Neural progenitor cell (in vitro differentiated cells): ENCODE measurements at regions not wholly inside any gene's neighbourhood (a gene's known extent, or its start where the extent isn't known, plus 50 kb on each side); places are given as distances from the start of the nearest gene placed in this dataset.

Experiments
- CTCF ChIP-seq: fragments of 200-600 bp; sonication (generic); IDR thresholded peaks from 2 replicates; pipeline ENCODE4 v1.5.1; 2017; ENCODE audit warnings: antibody characterized with exemption, mild to moderate bottlenecking
- EZH2phosphoT487 ChIP-seq: fragments of 200-600 bp; sonication (generic); IDR thresholded peaks from 2 replicates; pipeline ENCODE4 v1.6.1; 2017; ENCODE audit warnings: antibody characterized with exemption

- TF ChIP-seq CTCF, result no peak
- TF ChIP-seq EZH2phosphoT487, result no peak
These were observed 929.2 kb downstream of the SLC4A3 start for GRCh38 chr2:220556658-220557057.
